GM20000 (cell line): ENCODE measurements at regions not wholly inside any gene's neighbourhood (a gene's known extent, or its start where the extent isn't known, plus 50 kb on each side); places are given as distances from the start of the nearest gene placed in this dataset.

ENCODE experiments used
- DNase-seq: peaks from one replicate; pipeline ENCODE4 v3.0.0; 2012; ENCODE audit warnings: low spot score
- CTCF ChIP-seq: IDR thresholded peaks from 2 replicates; pipeline ENCODE4 v1.5.1; 2012; ENCODE audit warnings: mild to moderate bottlenecking, control low read depth; ENCODE audit errors: extremely low read depth, missing control alignments

GRCh38 chr2:146602383-146602782 is 1242.4 kb upstream of the ACVR2A start:
- TF ChIP-seq CTCF = no peak
- no peak for DNase-seq

DNA sequence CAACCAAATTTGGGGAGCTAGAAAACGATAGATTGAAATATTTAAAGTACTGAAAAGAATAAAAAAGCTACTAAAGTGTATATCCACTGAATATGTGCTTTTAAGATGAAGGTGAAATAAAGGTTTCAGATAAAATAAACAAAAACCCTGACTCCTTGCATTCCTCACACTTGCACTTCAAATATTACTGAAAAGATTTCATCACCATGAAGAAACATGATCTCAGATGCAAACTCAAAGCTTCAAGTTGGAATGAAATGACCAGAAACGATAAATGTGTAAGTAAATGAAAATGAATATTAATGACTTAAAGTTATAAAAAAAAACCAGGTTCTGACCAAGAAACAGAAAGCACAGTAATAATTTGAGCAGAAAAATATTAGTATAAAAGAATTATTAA is 1246.0 kb upstream of the ACVR2A start:
- no peak for TF ChIP-seq CTCF

GRCh38 chr2:146597291-146597690 is 1247.5 kb upstream of the ACVR2A start:
- no peak for TF ChIP-seq CTCF
- DNase-seq = no peak

More for the DNA sequence above, 1246.0 kb upstream of the ACVR2A start:
- no peak for DNase-seq

DNA sequence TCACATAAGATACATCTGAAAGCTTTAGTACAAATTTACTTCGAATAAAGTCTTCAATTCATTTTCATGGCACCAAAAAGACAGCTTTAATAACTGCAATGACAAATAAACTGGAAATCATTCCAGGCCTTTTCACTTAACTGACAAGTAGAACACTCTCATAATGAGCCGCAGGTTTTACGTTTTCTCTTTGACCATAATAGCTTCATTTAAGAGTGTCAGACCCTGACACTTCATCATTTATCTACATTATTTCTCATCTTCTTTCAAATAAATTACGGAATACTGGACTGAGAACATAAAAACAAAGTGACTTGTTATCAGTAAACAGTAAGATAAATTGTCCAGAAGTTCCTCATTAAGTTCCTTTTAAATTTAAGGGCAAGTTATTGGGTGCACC is 1252.9 kb upstream of the ACVR2A start:
- no peak for TF ChIP-seq CTCF
- no peak for DNase-seq

DNA sequence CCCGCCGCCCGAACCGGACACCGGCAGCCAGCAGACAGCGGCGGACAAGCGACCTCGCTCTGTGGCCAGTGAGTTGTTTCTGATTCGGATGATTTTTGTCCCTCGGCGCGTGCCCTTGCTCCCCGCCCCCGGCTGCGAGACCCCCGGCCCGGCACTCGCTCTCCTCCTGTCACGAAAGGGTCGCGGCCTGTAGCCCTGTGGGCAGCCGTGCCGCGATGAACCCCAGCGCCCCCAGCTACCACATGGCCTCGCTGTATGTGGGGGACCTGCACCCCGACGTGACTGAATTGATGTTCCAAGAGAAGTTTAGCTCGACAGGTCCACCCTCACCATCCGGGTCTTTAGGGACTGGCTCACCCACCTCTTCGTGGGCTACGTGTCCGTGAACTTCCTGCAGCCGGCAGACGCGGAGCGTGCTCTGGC is 1257.5 kb upstream of the ACVR2A start:
- DNase-seq = no peak
- TF ChIP-seq CTCF = no peak

DNA sequence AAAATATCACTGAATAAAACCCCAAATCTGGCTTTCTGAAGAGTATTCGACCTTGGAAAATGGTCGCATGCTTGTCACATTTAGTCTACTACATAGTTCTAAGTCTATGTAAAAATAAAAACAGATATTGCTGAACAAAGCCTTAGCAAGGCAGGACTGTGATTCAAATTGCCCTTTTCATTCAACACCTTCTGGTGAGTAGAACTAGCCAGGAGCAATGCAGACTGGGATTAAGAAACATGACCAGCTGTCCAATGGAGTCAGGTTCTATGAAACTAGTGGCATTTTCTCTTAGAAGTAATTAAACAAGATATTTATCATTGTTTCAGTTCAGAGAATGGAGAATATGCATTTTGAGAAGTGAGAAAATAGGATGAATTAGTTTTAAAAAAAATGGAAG is 1260.5 kb upstream of the ACVR2A start:
- DNase-seq = no peak
- TF ChIP-seq CTCF = no peak

DNA sequence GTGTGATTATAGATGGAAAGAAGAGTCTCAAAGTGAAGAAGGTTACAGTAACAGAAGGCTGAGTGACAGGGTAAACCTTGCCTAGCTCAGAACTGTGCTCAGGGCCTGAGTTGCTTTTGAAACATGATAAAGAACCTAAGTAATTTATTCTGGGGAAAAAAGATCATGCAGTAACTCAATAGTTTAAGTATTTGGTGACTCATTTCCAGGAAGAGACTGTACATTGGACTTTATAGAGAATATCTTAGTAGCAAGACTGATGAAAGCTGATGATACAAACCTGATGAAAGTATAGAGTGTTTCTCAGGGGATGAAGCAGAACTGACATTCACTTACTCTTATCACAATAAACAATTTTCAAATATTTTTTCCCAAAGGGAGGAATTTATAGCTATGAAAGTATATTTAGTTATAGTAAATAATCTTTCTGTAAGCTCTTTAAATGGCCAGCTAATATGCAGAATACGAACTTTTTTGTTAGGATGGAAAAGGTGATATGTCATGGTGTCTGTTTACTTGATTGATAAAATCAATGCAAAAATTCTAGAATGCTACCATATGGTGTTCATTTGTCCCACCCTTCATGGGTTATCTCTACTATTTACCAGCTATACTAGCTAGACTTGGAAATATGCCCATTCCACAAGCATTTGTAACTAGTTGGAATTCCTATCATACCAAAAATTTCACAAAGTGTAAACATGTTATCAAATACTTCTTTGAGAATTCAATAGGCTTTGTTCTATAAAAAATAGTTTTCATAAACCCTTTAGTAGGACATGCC is 1265.5 kb upstream of the ACVR2A start:
- no peak for DNase-seq
- no peak for TF ChIP-seq CTCF
